ENCODE measurements at regions not wholly inside any gene's neighbourhood (a gene's known extent, or its start where the extent isn't known, plus 50 kb on each side); places are given as distances from the start of the nearest gene placed in this dataset.

GRCh38 chr18:71899707-71900472 lies 644.3 kb downstream of the CBLN2 start:
- no peak for DNase-seq (ENCODE audit: low read depth in 2 of 2)

- DNase-seq (ENCODE audit: low read depth in 2 of 2) = no peak
Observed at GRCh38 chr18:71899183-71899582, 645.0 kb downstream of the CBLN2 start.

GRCh38 chr18:71887509-71887908 lies 656.6 kb downstream of the CBLN2 start:
- DNase-seq (ENCODE audit: low read depth in 2 of 2) = no peak

- no peak for DNase-seq (ENCODE audit: low read depth in 2 of 2)
Observed at GRCh38 chr18:71878226-71878625, 665.9 kb downstream of the CBLN2 start.

GRCh38 chr18:71873695-71874094 lies 670.4 kb downstream of the CBLN2 start:
- no peak for DNase-seq (ENCODE audit: low read depth in 2 of 2)

DNA sequence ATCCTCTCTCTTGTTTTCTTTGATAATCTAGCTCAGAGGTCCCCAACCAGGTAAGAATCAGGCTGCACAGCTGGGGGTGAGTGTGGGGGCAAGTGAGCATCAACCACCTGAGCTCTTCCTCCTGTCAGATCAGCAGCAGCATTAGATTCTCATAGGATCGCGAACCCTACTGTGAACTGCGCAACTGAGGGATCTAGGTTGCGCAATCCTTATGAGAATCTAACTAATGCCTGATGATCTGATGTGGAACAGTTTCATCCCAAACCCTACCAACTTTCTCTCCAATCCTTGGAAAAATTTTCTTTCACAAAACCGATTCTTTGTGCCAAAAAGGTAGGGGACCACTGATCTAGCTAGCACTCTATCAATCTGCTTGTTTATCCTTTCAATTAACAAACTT lies 678.3 kb downstream of the CBLN2 start:
- no peak for DNase-seq (ENCODE audit: low read depth in 2 of 2)

GRCh38 chr18:71850602-71851001 lies 693.5 kb downstream of the CBLN2 start:
- DNase-seq (ENCODE audit: low read depth in 2 of 2) = no peak

DNA sequence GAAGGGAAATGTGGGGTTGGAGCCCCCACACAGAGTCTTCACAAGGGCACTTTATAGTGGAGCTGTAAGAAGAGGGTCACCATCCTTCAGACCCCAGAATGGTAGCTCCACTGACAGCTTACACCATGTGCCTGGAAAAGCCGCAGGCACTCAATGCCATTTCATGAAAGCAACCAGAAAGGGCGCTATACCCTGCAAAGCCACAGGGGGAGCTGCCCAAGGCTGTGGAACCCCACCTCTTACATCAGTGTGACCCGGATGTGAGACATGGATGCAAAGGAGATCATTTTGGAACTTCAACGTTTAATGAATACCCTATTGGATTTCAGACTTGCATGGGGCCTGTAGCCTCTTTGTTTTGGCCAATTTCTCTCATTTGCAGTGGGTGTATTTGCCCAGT lies 694.7 kb downstream of the CBLN2 start:
- no peak for DNase-seq (ENCODE audit: low read depth in 2 of 2)

DNA sequence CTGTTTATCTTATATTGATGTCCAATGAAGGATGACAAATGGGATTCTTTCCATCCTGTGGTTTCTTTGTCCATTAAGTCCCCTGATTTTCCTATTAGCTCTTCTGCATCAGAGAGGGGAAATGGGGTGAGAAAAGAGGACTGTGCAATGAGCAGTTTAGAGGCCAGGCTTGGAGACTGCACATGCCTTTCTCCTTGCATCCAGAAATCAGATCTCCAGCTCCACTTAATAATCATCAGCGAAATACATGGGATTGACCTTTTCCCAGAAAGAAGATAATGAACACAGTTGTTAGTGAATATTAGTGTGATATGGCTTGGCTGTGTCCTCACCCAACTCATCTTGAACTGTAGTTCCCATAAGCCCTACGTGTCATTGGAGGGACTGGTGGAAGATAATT lies 697.4 kb downstream of the CBLN2 start:
- DNase-seq (ENCODE audit: low read depth in 2 of 2) = no peak

DNA sequence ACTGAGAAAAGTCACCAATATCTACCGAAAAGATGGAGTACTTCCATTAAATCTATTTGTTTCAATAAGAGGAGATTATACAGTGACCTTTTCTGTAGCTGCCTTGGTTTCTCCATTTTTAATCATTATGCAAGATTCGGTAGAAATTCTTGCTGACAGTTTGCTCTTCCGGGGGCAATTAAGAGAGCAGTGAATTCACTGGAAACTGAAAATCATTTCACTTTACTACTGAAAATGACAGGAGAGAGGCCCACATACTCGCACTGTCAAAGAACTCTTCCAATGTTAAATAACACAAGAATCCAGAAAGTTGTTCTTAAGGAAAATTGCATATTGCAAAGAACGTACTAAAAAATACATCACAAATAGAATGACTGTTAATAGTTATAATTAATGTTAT lies 699.3 kb downstream of the CBLN2 start:
- no peak for DNase-seq (ENCODE audit: low read depth in 2 of 2)

DNA sequence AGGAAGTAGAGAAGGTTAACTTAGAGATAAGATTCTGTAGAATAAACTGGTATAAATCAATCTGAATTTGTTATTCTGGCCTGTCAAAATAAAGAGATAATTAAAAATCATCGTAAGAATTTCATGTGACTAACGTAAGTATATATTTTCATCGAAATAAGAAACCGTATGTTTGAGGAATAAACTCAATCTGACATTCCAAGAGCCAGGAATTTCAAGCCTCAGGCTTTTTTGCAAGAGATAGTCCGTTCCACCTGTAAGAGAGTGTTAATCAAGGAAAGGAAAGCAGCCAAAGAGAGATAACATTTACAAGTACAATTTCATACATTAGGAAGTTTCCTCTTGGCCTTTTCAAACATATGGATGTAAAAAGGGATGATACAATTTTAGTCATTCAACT lies 701.5 kb downstream of the CBLN2 start:
- no peak for DNase-seq (ENCODE audit: low read depth in 2 of 2)

DNA sequence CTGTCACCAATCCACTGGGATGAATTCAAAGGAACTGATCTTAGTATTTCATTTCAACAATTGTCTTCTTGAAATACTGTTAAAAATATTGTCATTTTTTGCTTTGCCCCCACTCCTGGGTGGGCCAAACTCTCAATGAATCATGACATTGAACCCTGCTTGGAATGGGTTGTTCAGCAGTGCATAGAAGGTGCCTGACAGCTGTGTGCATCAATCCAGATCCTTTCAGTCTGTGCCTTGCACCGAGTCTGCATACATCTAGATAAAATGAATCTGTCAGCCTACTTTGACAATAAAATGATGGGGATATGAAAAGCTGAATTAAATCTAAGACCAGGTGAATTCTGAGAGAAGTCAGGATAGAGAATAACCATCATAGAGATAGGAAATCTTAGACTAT lies 706.6 kb downstream of the CBLN2 start:
- no peak for DNase-seq (ENCODE audit: low read depth in 2 of 2)

GRCh38 chr18:71832946-71833617 lies 711.1 kb downstream of the CBLN2 start:
- no peak for DNase-seq (ENCODE audit: low read depth in 2 of 2)

- no peak for DNase-seq (ENCODE audit: low read depth in 2 of 2)
Observed at GRCh38 chr18:71831039-71831438, 713.1 kb downstream of the CBLN2 start.

DNA sequence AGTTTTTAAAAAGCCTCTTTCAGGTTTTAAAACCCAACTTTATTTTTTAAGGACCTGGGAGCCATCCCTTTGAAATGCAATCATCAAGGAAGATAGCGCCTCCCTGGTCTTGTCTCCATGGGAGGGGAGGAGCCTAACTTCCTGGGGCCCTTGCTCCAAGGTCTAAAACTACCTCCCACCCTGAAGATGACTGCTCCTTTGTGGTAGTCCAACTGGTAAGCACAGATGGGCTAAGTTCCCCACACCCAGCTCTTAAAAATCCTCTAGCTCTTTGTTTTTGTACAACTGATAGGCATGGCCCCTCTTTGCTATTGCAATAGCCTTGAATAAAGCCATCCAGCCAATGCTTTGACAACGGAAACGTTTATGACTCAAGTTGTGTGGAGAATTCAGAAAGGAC lies 716.8 kb downstream of the CBLN2 start:
- DNase-seq (ENCODE audit: low read depth in 2 of 2) = no peak

- no peak for DNase-seq (ENCODE audit: low read depth in 2 of 2)
Observed at GRCh38 chr18:71815305-71815704, 728.8 kb downstream of the CBLN2 start.

- DNase-seq (ENCODE audit: low read depth in 2 of 2) = no peak
Observed at GRCh38 chr18:71809711-71810110, 734.4 kb downstream of the CBLN2 start.

DNA sequence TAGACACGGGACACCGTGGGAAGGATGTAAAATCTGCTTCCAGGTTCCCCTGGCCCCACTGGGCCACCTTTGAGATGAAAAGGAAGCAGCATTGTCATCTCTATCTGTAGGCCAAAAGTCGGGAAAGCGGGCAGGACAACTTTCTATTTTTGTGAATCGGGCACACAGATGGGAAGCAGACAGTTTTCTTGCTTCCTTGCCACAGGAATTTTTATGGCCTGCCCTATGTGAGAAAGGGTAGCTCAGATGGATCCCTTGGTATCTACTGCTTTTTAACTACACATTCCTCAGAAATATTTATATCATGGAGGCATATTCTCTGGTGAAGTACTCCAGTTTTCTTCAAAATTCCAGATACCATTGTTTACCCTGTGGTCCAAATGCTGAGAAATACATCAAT lies 735.5 kb downstream of the CBLN2 start:
- no peak for DNase-seq (ENCODE audit: low read depth in 2 of 2)

GRCh38 chr18:71807586-71807985 lies 736.6 kb downstream of the CBLN2 start:
- DNase-seq (ENCODE audit: low read depth in 2 of 2) = no peak

DNA sequence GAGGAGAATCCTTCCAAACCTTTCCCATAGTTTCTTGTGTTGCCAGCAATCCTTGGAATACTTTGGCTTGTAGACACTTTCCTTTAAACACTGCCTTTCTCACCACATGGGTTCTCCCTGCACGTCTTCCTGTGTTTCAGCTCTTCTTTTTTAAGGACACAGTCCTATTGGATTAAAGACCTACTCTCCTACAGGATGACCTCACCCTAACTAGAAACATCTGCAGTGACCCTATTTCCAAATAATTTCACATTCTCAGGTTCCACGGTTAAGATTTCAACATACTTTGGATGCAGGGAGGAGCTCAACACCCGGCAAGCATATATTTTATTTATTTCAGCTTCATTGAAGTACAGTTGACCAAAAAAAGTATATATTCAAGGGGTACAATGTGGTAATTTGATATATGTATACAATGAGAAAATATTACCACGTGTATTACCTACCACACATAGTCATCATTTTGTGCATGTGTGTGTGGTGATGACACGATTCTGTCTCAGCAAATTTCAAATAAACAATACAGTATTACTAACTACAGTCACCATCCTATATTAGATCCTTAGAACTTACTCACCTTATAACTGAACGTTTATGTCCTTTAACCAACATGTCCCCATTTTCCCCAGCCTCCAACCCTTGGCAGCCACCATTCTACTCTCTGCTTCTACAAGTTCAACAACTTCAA lies 745.0 kb downstream of the CBLN2 start:
- DNase-seq (ENCODE audit: low read depth in 2 of 2) = no peak

- no peak for DNase-seq (ENCODE audit: low read depth in 2 of 2)
Observed at GRCh38 chr18:71797554-71797953, 746.6 kb downstream of the CBLN2 start.

DNA sequence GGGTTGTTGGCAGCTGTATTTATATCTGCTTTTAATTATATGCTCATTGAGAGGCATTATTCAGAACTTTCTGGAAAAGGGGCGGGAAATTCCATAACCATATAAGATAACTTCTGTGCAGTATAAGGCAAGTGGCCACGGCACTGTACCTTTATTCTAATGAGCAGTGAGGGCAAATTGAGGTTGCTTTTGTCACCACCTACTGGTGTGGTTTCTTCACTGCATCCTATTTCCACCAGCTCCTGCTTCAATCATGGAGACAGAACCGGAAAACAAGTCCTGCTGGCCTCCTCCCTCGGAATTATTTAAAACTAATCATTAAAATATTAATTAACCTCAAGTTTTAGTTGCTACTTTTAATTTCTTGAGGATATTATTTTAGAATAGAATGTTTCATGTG lies 759.4 kb downstream of the CBLN2 start:
- no peak for DNase-seq (ENCODE audit: low read depth in 2 of 2)

- DNase-seq (ENCODE audit: low read depth in 2 of 2) = no peak
Observed at GRCh38 chr18:71760541-71760940, 783.6 kb downstream of the CBLN2 start.

Measured in stimulated activated CD8-positive, alpha-beta memory T cell treated with anti-CD3 and anti-CD28 coated beads, Interleukin-15, amount 100 ng/mL, for 4 hours (primary cell).